ENCODE measurements at regions not wholly inside any gene's neighbourhood (a gene's known extent, or its start where the extent isn't known, plus 50 kb on each side); places are given as distances from the start of the nearest gene placed in this dataset.

DNA sequence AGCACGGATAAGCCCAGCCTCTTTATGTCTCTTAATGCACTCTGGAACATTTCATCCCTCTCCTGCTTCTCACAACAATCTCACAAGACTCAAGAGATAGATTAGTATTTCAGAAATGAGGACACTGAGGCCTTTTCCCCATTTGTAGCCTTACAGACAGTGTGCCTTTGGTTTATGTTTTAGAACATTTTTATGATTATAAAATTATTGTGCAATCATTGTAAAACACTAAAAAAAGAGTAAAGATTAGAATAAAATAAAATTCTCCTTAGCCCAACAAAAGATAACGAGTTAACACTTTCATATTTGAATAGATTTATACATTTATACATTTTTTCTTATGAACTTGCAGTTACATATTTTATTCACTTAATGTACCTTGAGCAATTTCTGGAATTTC, 748.7 kb downstream of the TRIML1 start:
- Histone ChIP-seq H3K4me3 (ENCODE audit: low read length in 3 of 3) (no peak overlapping the region), H3K27me3 (ENCODE audit: control insufficient read depth, insufficient read depth, low read length) (no peaks in the 10 kb centered on the region), H3K27ac (ENCODE audit: low read depth in 2 of 2, low read length in 2 of 2) (no peak overlapping the region), H3K36me3 (ENCODE audit: control insufficient read depth in 2 of 3, insufficient read depth in 3 of 3, low read length in 3 of 3) (no peaks in the 10 kb centered on the region), H3K9ac (ENCODE audit: low read length in 3 of 3) (no peak overlapping the region), H3K4me1 (ENCODE audit: control insufficient read depth in 2 of 3, insufficient read depth in 2 of 3, low read depth in 1 of 3, low read length in 3 of 3) (no peaks in the 10 kb centered on the region), H3K9me3 (ENCODE audit: control insufficient read depth in 2 of 3, insufficient read depth in 1 of 3, low read length in 3 of 3) (no peaks in the 10 kb centered on the region)
- TF ChIP-seq, protein P1, sequence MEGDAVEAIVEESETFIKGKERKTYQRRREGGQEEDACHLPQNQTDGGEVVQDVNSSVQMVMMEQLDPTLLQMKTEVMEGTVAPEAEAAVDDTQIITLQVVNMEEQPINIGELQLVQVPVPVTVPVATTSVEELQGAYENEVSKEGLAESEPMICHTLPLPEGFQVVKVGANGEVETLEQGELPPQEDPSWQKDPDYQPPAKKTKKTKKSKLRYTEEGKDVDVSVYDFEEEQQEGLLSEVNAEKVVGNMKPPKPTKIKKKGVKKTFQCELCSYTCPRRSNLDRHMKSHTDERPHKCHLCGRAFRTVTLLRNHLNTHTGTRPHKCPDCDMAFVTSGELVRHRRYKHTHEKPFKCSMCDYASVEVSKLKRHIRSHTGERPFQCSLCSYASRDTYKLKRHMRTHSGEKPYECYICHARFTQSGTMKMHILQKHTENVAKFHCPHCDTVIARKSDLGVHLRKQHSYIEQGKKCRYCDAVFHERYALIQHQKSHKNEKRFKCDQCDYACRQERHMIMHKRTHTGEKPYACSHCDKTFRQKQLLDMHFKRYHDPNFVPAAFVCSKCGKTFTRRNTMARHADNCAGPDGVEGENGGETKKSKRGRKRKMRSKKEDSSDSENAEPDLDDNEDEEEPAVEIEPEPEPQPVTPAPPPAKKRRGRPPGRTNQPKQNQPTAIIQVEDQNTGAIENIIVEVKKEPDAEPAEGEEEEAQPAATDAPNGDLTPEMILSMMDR (IDR thresholded peaks at IDR 0.05; ENCODE audit: borderline replicate concordance, extremely low read depth, insufficient read depth): no peak
- intact Hi-C loops (cut with DNase I): no loop called here
- DNase-seq (no peak), FAIRE-seq (no peak)

GRCh38 chr4:188892837-188893236, 753.6 kb downstream of the TRIML1 start:
- no peak overlapping the region for H3K9ac ChIP-seq (ENCODE audit: low read length in 3 of 3)
- intact Hi-C loops (cut with DNase I): no loop called here
- DNase-seq (no peak), FAIRE-seq (no peak)
- no peaks in the 10 kb centered on the region for H3K27me3 ChIP-seq (ENCODE audit: control insufficient read depth, insufficient read depth, low read length)
- no peak overlapping the region for H3K4me3 ChIP-seq (ENCODE audit: low read length in 3 of 3)
- no peaks in the 10 kb centered on the region for H3K36me3 ChIP-seq (ENCODE audit: control insufficient read depth in 2 of 3, insufficient read depth in 3 of 3, low read length in 3 of 3)
- H3K27ac ChIP-seq (ENCODE audit: low read depth in 2 of 2, low read length in 2 of 2): no peak overlapping the region
- H3K4me1 ChIP-seq (ENCODE audit: control insufficient read depth in 2 of 3, insufficient read depth in 2 of 3, low read depth in 1 of 3, low read length in 3 of 3): no peaks in the 10 kb centered on the region
- TF ChIP-seq, protein P1 (IDR thresholded peaks at IDR 0.05; ENCODE audit: borderline replicate concordance, extremely low read depth, insufficient read depth): no peak
- H3K9me3 ChIP-seq (ENCODE audit: control insufficient read depth in 2 of 3, insufficient read depth in 1 of 3, low read length in 3 of 3): no peaks in the 10 kb centered on the region

DNA sequence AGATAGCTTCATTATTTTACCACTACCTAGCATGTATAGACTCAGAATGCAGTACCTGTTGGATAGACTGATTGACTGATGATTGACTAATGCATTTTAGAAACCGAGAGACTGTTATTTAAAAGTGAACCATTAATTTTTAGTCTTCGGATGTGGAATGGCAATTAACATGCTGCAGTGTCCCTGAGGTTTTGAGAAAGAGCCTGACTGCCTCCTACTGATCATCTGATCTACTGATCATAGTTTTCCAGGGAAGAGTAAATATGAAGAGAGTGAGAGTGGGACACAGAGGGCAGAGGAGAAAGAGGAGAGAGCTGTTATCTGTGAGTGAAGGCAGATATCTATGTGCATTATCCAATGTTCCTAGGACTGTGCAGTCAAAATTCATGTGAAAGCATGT, 764.7 kb downstream of the TRIML1 start:
- Histone ChIP-seq H3K9me3 (ENCODE audit: control insufficient read depth in 2 of 3, insufficient read depth in 1 of 3, low read length in 3 of 3) (no peaks in the 10 kb centered on the region), H3K36me3 (ENCODE audit: control insufficient read depth in 2 of 3, insufficient read depth in 3 of 3, low read length in 3 of 3) (no peaks in the 10 kb centered on the region), H3K9ac (ENCODE audit: low read length in 3 of 3) (no peak overlapping the region), H3K27me3 (ENCODE audit: control insufficient read depth, insufficient read depth, low read length) (no peaks in the 10 kb centered on the region), H3K27ac (ENCODE audit: low read depth in 2 of 2, low read length in 2 of 2) (no peak overlapping the region), H3K4me3 (ENCODE audit: low read length in 3 of 3) (no peak overlapping the region), H3K4me1 (ENCODE audit: control insufficient read depth in 2 of 3, insufficient read depth in 2 of 3, low read depth in 1 of 3, low read length in 3 of 3) (no peaks in the 10 kb centered on the region)
- DNase-seq: no peak
- intact Hi-C loops (cut with DNase I): no loop called here
- TF ChIP-seq, protein P1 (IDR thresholded peaks at IDR 0.05; ENCODE audit: borderline replicate concordance, extremely low read depth, insufficient read depth): no peak
- FAIRE-seq: no peak

DNA sequence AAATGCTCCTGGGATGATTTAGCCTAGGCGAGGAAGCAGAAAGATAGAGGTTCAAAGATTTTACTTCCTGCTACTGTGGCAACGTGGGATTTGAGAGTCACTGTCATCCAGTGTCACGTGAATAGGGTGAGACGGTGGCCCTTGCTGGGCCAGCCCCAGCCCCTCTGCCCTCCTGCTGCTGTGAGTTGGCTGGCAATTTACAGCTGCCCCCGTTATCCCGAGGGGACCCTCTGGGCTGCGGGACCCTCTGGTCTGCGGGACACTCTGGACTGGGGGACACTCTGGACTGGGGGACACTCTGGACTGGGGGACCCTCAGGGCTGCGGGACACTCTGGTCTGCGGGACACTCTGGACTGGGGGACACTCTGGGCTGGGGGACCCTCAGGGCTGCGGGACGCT, 765.4 kb downstream of the TRIML1 start:
- Histone ChIP-seq H3K27ac (ENCODE audit: low read depth in 2 of 2, low read length in 2 of 2) (no peak overlapping the region), H3K4me3 (ENCODE audit: low read length in 3 of 3) (no peak overlapping the region), H3K36me3 (ENCODE audit: control insufficient read depth in 2 of 3, insufficient read depth in 3 of 3, low read length in 3 of 3) (no peaks in the 10 kb centered on the region), H3K4me1 (ENCODE audit: control insufficient read depth in 2 of 3, insufficient read depth in 2 of 3, low read depth in 1 of 3, low read length in 3 of 3) (no peaks in the 10 kb centered on the region), H3K27me3 (ENCODE audit: control insufficient read depth, insufficient read depth, low read length) (no peaks in the 10 kb centered on the region), H3K9ac (ENCODE audit: low read length in 3 of 3) (no peak overlapping the region), H3K9me3 (ENCODE audit: control insufficient read depth in 2 of 3, insufficient read depth in 1 of 3, low read length in 3 of 3) (no peaks in the 10 kb centered on the region)
- TF ChIP-seq, protein P1 (IDR thresholded peaks at IDR 0.05; ENCODE audit: borderline replicate concordance, extremely low read depth, insufficient read depth): no peak
- intact Hi-C loops (cut with DNase I): no loop called here
- FAIRE-seq: no peak
- no peak for DNase-seq
